C4-2B (cell line): ENCODE measurements at regions not wholly inside any gene's neighbourhood (a gene's known extent, or its start where the extent isn't known, plus 50 kb on each side); places are given as distances from the start of the nearest gene placed in this dataset.
"Not testable (repeated sequence)": the region's sequence is repeated elsewhere in the genome, so short reads cannot be mapped to it uniquely, and the experiment has no call there.

Source experiments
- CTCF ChIP-seq: fragments of 450-650 bp; conservative IDR thresholded peaks from 2 replicates; pipeline ENCODE4 v1.5.1; 2017; ENCODE audit warnings: mild to moderate bottlenecking
- ZFX ChIP-seq: fragments of 450-650 bp; IDR thresholded peaks from 2 replicates; pipeline ENCODE4 v1.6.1; 2017

GRCh38 chr3:73153057-73153456 lies 91.6 kb downstream of the EBLN2 start:
- TF ChIP-seq CTCF, ZFX: not testable (repeated sequence)
